Hepatocyte (in vitro differentiated cells): ENCODE measurements at regions not wholly inside any gene's neighbourhood (a gene's known extent, or its start where the extent isn't known, plus 50 kb on each side); places are given as distances from the start of the nearest gene placed in this dataset.

Experiments used
- CTCF ChIP-seq: fragments of 200-600 bp; sonication (generic); IDR thresholded peaks from 2 replicates; pipeline ENCODE4 v1.5.1; 2016; ENCODE audit warnings: antibody characterized with exemption, mild to moderate bottlenecking; ENCODE audit not compliant: poor library complexity
- EZH2 ChIP-seq: fragments of 200-600 bp; sonication (generic); IDR thresholded peaks from 2 replicates; pipeline ENCODE4 v1.6.1; 2016; ENCODE audit warnings: antibody characterized with exemption, mild to moderate bottlenecking, borderline replicate concordance
- EZH2phosphoT487 ChIP-seq: fragments of 200-600 bp; sonication (generic); IDR thresholded peaks from one replicate; pipeline ENCODE4 v1.6.1; 2018; ENCODE audit warnings: antibody characterized with exemption, mild to moderate bottlenecking, low read depth, moderate library complexity; ENCODE audit not compliant: unreplicated experiment, severe bottlenecking

GRCh38 chr9:129405827-129406213 lies 215.1 kb downstream of the C9orf50 start:
- TF ChIP-seq EZH2 (no peak), CTCF (no peak), EZH2phosphoT487 (no peak)
